ENCODE measurements at regions not wholly inside any gene's neighbourhood (a gene's known extent, or its start where the extent isn't known, plus 50 kb on each side); places are given as distances from the start of the nearest gene placed in this dataset.

DNA sequence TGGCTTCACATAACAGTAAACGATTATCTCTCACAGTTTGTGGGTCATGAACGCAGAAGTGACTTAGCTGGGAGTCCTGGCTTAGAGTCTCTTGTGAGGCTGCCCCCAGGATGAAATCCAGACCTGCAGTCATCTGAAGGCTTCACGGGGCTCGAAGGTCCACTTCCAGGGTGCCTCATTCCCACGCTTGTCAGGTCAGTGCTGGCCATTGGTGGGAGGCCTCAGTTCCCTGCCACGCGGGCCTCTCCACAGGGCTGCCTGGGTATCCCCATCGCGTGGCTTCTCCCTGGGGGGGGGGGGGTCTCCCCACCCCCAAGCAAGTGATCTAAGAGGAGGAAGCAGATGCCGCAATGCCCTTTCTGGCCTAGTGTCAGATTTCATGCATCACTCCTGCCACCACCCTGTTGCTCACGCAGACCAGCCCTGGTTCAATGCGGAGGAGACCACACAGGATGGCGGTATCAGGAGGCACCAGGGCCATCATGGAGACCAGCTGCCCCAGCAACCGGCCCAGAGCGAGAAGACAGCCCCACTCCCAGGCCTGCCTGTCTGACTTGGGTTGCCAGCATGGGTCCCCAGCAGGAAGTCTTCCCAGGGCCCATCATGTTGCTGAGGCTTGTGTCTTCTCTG is 77.3 kb upstream of the CDH5 start:
- DNase-seq = no peak

DNA sequence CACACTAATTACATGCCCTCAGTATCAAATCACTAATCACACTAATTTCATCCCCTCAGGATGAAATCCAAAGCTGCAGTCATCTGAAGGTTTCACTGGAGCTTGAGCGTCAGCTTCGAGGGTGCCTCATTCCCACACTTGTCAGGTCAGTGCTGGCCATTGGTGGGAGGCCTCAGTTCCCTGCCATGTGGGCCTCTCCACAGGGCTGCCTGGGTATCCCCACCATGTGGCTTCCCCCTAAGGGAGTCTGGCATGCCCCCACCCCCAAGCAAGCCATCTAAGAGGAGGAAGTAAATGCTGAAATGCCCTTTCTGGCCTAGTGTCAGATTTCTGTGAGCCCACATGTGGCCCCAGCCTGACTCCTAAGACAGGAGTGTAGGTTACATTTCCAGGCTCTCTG is 78.6 kb upstream of the CDH5 start:
- no peak for DNase-seq

DNA sequence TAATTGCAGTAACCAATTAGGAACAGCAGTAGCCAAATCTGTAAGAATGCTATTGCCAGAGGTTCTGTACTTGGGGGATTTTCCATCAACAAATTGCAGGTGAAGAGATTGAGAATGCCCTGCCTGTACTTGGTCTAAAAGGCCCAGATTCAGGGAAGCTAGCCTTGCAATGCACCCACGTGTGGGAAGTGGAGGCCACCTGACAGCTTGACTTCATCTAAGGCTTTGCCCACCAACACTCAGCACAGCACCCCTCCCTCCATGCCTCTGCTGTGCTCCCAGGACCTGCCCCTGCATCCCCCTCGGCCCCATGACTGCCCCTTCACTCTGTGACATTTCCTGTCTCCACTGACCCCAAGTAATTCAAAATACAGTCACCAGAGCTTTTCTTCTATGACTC is 79.1 kb upstream of the CDH5 start:
- DNase-seq = no peak

DNA sequence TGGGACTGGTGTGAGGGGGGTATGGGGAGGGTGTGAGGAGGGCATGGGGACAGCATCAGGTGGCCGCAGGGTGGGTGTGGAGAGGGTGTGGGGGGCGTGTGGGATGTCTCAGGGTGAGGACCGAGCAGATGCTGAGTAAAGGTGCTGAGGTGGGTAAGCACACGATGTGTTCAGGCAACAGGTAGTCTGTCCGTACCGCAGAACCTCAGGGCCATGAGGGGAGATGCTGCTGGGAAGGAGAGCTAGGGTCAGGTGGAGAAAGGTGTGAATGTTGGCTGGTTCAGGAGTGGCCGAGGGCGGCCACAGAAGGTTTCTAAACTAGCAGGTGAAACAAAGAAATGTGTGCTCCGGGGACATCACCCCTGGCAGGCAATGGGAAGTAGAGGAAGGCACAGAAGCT is 80.0 kb upstream of the CDH5 start:
- no peak for DNase-seq

- DNase-seq = no peak
Observed at GRCh38 chr16:66278604-66279262, 87.8 kb upstream of the CDH5 start.

GRCh38 chr16:66278111-66278531 is 88.4 kb upstream of the CDH5 start:
- no peak for DNase-seq

GRCh38 chr16:66277311-66278070 is 89.0 kb upstream of the CDH5 start:
- DNase-seq = no peak

DNA sequence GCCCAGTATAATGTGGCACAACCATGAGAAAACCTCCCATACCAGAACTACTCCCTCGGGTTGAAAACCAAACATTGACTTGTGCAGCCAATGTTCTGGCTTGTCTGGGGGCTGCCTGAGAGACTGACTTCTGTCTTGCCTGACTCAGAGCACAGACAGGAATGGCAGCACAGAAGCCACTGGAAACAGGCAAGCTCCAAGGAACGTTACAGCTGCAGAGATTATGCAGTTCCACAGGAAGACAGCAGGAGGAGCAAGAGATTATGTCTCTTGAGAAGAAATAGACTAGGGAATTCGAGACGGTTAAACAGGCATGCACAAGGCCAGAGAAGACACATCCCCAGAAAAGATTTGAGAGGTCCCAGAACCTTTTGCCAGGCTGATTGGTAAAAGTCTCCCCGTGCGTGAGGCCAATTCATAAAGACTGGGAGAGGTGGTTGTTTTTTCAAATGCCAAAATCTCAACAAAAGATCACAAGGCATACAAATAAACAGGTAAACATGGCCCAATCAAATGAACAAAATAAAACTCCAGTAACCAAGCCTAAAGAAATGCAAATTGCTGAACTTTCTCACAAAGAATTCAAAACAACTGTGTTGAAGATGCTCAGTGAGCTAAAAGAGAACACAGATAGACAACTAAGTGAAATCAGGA is 90.6 kb upstream of the CDH5 start:
- DNase-seq = peak; percentile 84

DNA sequence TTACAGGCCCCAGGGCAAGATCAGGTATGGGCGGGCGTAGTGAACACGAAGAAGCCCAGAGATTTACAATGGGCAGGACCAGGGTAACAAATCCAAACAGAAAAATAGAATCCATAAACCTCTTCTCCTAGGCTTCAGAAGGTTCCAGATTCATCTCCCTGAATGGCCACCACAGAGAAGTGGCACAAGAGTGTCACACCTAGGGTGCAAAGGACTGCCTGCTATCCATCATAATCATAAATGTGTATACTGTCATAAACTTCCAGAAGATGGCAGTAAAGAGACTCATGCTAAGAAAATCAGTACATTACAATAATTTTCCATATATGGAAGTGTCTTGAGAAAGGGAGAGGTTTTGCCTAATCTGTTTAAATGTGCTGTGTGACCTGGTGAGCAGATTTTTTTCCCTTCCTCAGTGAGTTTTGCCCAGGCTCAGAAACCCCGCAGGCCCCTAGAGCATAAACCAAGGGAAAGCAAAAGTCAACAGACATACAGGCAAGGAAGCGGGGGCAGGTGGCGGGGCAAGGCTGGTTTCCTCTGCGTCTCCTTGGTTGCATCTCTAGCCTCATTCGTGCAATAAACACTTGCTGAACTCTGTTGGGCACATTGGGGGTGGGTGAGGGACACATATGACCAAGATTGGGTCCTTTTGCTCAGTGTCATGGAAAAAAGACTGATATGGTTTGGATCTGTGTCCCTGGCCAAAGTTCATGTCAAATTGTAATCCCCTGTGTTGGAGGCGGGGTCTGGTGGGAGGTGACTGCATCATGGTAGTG is 92.0 kb upstream of the CDH5 start:
- DNase-seq = peak; percentile 62

GRCh38 chr16:66273644-66274334 is 92.7 kb upstream of the CDH5 start:
- DNase-seq = peak; percentile 12

DNA sequence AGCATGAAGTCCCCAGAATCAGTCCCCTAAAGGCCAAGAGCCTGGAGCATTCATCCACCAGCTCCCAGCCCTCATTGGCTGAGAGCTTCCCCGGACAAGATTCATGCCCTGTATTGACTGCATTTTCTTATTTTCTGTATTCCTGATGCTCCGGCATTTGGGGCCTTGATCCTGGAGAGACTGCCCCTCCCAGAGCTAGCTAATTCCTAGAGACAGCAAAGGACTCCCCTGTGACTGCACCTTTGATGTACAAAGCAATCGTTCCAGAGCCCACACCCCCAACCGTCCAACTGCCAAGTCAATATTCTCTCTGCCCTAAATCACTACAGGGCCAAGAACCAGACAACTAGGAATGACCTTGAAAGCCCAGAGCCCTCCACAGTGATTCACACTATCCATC is 93.4 kb upstream of the CDH5 start:
- DNase-seq = no peak

- DNase-seq = no peak
Observed at GRCh38 chr16:66272461-66272860, 94.0 kb upstream of the CDH5 start.

- no peak for DNase-seq
Observed at GRCh38 chr16:66271074-66272060, 95.1 kb upstream of the CDH5 start.

DNA sequence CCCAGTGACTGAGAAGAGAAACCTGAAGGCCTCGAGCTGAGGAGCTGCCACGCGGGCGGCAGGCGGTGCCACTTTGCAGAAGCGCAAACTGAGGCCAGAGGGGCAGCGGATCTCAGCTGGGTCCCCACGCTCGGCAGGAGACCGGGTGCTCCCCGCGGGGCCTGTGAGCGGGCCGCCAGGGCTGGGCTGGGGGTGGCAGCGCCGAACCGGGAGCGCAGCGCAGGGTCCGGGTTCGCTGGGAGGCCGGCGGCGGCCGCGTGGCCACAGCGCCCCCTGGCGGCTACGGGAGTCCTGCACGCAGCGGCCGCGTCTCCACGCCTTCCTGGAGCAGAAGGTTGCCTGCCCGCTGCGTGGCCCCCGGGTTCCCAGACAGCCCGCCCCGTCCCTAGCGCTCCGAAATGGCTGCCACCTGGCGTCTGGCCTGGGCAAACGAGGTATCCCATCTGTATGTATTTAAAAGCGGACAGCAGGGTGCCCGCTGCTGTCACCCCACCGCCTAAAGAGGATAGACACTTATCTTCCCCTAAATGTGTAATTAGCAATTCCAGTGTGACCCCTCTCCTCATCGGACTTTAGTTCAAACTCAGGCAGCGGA is 96.1 kb upstream of the CDH5 start:
- peak; percentile 65 for DNase-seq

DNA sequence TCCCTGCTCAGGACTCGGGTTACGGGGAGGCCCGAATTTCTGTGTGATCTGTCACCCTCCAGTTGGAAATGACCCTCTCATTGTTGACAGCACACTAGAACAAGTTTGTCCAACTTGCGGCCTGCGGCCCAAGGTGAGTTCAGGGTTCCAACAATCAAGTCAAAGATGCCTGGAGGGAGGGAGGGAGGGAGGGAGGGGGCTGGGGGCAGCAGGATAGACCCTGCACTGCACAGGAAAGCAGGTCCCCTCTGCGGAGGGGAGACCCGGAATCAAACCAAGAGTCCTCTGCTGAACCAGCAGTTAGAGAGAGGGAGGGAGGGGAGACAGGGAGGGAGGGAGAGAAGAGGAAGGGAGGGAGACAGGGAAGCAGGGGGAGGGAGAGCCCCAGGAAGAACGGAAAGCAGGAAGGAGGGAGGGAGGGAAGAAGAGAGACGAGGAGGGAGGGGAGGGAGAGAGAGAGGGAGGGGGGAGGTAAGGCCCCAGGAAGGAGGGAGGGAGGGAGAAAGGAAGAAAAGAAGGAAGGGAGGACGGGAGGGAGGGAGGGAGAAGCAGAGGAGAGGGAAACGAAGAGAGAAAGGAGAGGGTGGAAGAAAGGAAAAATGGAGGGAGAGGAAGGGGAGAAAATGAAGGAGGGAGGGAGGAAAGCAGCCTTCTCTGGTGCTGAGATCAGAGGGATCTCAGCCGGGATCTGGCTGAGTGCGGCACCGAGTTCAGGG is 96.7 kb upstream of the CDH5 start:
- no peak for DNase-seq

GRCh38 chr16:66267292-66268014 is 99.0 kb upstream of the CDH5 start:
- DNase-seq = no peak

- no peak for DNase-seq
Observed at GRCh38 chr16:66266436-66267291, 99.8 kb upstream of the CDH5 start.

DNA sequence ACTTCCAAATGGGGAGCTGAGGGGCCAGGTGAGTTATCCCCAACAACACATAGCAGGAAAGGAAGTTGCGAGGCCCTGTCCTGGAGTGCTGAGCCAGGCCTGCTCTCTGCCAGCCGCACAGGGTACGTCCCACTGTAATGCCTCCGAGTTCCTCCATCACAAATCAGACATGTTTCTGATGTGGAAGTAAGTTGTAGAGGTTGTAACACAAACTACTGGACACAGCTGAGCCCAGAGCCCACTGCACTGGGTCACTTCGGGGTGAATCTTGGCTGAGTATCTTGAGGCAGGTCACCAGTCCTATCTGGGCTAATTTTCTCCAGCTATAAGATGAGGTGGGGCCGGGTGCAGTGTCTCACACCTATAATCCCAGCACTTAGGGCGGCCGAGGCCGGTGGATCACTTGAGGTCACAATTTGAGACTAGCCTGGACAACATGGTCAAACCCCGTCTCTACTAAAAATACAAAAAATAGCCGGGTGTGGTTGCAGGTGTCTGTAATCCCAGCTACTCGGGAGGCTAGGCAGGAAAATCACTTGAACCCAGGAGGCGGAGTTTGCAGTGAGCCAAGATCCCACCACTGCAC is 100.8 kb upstream of the CDH5 start:
- DNase-seq = no peak
